Motor neuron (in vitro differentiated cells): ENCODE measurements at regions not wholly inside any gene's neighbourhood (a gene's known extent, or its start where the extent isn't known, plus 50 kb on each side); places are given as distances from the start of the nearest gene placed in this dataset.
"Not testable (repeated sequence)": the region's sequence is repeated elsewhere in the genome, so short reads cannot be mapped to it uniquely, and the experiment has no call there.

Experiments used
- ATAC-seq, 8 experiments: fragments of 200-7000 bp; cut with Tn5 transposase; replicated peaks in 6 of 8; 2 replicates each; pipeline ENCODE4 v1.8.0; 2021; ENCODE audit warnings: mild to moderate bottlenecking in 8 of 8, moderate library complexity in 8 of 8
- H3K27ac ChIP-seq, 2 donors: fragments of 250-450 bp; sonication (Bioruptor Pico); 2 replicates each; pipeline ENCODE4 v1.9.0; 2021; ENCODE audit warnings: antibody characterized with exemption in 2 of 2, mild to moderate bottlenecking in 2 of 2, moderate library complexity in 1 of 2
- H3K4me1 ChIP-seq, 2 donors: fragments of 250-450 bp; sonication (Bioruptor Pico); replicated peaks in 1 of 2; 2 replicates each; pipeline ENCODE4 v1.6.1; 2021; ENCODE audit warnings: antibody characterized with exemption in 2 of 2, mild to moderate bottlenecking in 2 of 2, moderate library complexity in 1 of 2
- H3K4me3 ChIP-seq, 5 donors: fragments of 250-450 bp; sonication (Bioruptor Pico); 2 replicates each; pipeline ENCODE4 v1.9.0; 2021; ENCODE audit warnings: antibody characterized with exemption in 5 of 5, mild to moderate bottlenecking in 5 of 5, moderate library complexity in 4 of 5
- WGBS, 10 experiments: fragments of 450-650 bp; shearing (Covaris generic); methylation state at CpG; one replicate each; pipeline ENCODE4 v1.0.0; 2022; 5-methylcytosine and 5-hydroxymethylcytosine counted together
- in situ Hi-C, 9 experiments: fragments of 400-800 bp; cut with MboI; loops; one replicate each; pipeline ENCODE4 v1.15.0; 2021; ENCODE audit warnings: low sequenced_read_pairs in 9 of 9, low pct_unique_long_range_greater_than_20kb in 2 of 9; ENCODE audit not compliant: unreplicated experiment in 9 of 9

DNA sequence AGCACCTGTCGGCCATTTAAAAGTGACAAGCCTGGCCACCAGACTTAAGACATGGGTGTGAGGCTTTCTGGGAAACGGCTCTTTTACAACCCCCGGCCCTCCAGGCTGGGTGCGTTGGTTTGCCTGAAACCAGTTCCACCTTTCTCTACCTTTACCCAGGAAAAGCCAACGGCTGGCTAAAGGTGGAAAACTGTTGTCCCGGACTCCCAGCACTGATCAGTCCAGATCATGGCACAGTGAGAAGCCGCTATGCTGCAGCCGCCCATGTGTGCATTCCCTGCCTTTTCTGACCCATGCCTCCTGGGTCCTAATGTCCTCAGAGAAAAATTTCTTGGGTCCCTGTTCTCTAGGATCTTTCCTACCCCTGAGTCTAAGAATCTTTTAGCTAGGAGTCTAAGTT, 655.7 kb upstream of the HS3ST5 start:
- H3K4me1 ChIP-seq: no peaks in the 10 kb centered on the region
- 30 to 100% (median 76%) methylated on average over 1 to 7 of the region's 8 CpGs; no CpG with 5 or more reads in 4 of the 10 experiments for WGBS, 10 experiments

GRCh38 chr6:114997813-114998292, 655.0 kb upstream of the HS3ST5 start:
- peak in 2 of 8 experiments; percentile 48 to 49 for ATAC-seq
- H3K4me3 ChIP-seq: no peak overlapping the region
- H3K4me1 ChIP-seq: no peaks in the 10 kb centered on the region
- H3K27ac ChIP-seq: no peak overlapping the region
- in situ Hi-C loops: no loop called here
- 21 to 100% (median 88%) methylated on average over 1 to 4 of the region's 4 CpGs; no CpG with 5 or more reads in 2 of the 10 experiments for WGBS, 10 experiments

More for the DNA sequence above, 655.7 kb upstream of the HS3ST5 start:
- no peak overlapping the region for H3K27ac ChIP-seq
- ATAC-seq: no peak
- no peak overlapping the region for H3K4me3 ChIP-seq
- in situ Hi-C loops: no loop called here

GRCh38 chr6:114995526-114995925, 652.7 kb upstream of the HS3ST5 start:
- H3K27ac ChIP-seq: no peak overlapping the region
- no peak for ATAC-seq
- H3K4me1 ChIP-seq: no peaks in the 10 kb centered on the region
- H3K4me3 ChIP-seq: no peak overlapping the region
- in situ Hi-C loops: no loop called here

DNA sequence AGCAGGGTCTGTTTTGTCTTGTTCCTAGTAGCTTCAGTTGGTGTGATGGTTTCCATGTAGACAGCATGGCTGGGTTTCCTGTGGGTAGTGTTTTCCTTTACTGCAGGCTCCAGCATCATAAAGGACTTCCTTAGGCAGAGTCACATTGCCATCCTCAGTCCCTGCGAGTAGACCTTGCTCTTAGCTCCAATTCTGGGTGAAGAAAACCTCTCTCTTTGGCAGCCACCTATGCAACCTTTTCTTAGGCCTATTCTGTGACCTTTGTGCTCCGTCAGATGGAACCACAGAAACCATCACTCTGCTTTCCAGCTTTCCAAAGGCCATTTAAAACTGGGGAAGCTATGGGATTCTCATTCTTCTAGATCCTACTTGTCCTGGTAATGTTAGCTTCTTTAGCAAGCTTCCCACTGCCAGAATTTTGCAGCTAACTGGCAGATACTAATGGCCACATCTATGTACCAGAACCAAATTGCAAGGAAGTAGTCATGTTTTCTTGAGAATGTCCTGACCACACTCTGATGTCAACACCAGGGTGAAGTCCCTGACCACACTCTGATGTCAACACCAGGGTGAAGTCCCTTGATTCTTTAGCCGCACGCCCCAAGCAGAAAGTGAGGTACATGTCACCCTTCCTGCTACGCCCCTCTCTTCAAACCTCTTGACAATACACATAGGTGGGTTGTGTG, 646.6 kb upstream of the HS3ST5 start:
- Histone ChIP-seq H3K4me3 (no peak overlapping the region), H3K4me1 (no peaks in the 10 kb centered on the region), H3K27ac (no peak overlapping the region)
- in situ Hi-C loops: no loop called here
- ATAC-seq: no peak
- WGBS, 10 experiments: 67 to 100% (median 80%) methylated on average over 1 to 4 of the region's 5 CpGs; no CpG with 5 or more reads in 2 of the 10 experiments

DNA sequence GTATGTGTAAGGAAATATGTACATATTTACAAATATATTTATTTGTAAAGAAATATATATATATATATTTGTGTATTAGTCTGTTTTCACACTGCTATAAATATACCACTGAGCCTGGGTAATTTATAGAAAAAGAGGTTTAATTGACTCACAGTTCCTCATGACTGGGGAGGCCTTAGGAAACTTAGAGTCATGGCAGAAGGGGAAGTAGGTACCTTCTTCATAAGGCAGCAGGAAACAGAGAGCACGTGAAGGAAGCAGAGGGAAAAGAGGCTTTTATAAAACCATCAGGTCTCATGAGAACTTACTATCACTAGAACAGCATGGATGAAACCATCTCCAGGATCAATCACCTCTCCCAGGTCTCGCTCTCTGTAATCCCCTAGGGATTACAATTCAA, 644.5 kb upstream of the HS3ST5 start:
- in situ Hi-C loops: no loop called here
- Histone ChIP-seq H3K27ac (no peak overlapping the region), H3K4me3 (no peak overlapping the region), H3K4me1 (no peaks in the 10 kb centered on the region)
- no peak for ATAC-seq
- WGBS, 10 experiments: 0 to 100% (median 64%) methylated on average over 1 to 2 of the region's 2 CpGs; no CpG with 5 or more reads in 2 of the 10 experiments

GRCh38 chr6:114955363-114955762, 612.5 kb upstream of the HS3ST5 start:
- in situ Hi-C loops: no loop called here
- no peaks in the 10 kb centered on the region for H3K4me1 ChIP-seq
- WGBS, 10 experiments: 0 to 67% (median 17%) methylated on average over 1 of the region's 1 CpG; no CpG with 5 or more reads in 5 of the 10 experiments
- no peak overlapping the region for H3K4me3 ChIP-seq
- no peak for ATAC-seq
- no peak overlapping the region for H3K27ac ChIP-seq

DNA sequence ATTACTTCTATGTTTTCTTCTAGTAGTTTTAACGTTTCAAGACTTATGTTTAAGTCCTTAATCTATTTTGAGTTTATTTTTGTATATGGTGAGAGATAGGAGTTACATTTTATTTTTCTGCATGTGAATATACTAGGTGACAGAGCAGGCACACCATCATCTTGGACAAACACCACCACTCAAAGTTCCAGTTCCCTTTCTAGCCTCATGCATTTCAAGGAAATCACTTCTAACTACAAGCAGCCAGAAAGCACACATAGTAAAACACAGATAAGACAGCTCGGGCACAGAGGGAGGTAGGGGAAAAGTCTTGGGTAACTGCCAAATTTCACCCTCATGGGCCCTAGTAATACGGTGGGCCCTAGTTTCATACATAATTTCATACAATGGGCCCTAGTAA, 609.4 kb upstream of the HS3ST5 start:
- H3K27ac ChIP-seq: no peak overlapping the region
- in situ Hi-C loops: no loop called here
- WGBS, 10 experiments: 0 to 94% (median 30%) methylated on average over 1 to 3 of the region's 3 CpGs; no CpG with 5 or more reads in 1 of the 10 experiments
- no peak overlapping the region for H3K4me3 ChIP-seq
- H3K4me1 ChIP-seq: no peaks in the 10 kb centered on the region
- no peak for ATAC-seq

DNA sequence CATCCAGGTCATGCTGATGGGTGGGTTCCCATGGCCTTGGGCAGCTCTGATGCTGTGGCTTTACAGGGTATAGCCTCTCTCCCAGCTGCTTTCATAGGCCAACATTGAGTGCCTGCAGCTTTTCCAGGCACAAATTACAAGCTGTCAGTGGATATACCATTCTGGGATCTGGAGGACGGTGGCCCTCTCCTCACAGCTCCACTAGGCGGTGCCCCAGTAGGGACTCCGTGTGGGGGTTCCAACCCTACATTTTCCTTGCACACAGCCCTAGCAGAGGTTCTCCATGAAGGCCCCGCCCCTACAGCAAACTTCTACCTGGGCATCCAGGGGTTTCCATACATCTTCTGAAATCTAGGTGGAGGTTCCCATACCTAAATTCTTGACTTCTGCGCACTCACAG, 602.6 kb upstream of the HS3ST5 start:
- H3K4me1 ChIP-seq: no peaks in the 10 kb centered on the region
- H3K27ac ChIP-seq: no peak overlapping the region
- in situ Hi-C loops: no loop called here
- WGBS, 10 experiments: 0 to 80% (median 63%) methylated on average over 1 to 5 of the region's 5 CpGs; no CpG with 5 or more reads in 5 of the 10 experiments
- no peak for ATAC-seq
- no peak overlapping the region for H3K4me3 ChIP-seq

DNA sequence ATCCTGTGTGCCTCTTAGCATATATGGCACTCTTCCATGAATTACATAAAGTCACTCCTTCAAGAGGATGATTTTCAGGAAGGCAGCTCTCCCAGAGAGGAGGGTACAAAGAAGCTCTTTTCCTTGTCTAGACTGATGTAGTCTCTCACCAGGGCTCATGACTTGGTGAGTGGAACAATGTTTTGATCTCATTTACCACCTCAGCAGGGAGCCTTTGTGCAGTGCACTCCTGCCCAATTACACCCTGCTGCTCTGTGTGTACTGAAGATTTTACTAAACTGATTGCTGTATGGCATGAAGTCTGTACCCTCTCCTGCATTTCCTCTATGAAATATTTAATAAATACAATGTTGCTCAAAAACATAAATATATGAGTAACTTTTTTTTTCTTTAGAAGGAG, 598.3 kb upstream of the HS3ST5 start:
- ATAC-seq: peak in 1 of 8 experiments; percentile 37
- no peak overlapping the region for H3K4me3 ChIP-seq
- in situ Hi-C loops: no loop called here
- no peak overlapping the region for H3K27ac ChIP-seq
- H3K4me1 ChIP-seq: no peaks in the 10 kb centered on the region

GRCh38 chr6:114940181-114940580, 597.4 kb upstream of the HS3ST5 start:
- in situ Hi-C loops: no loop called here
- no peak overlapping the region for H3K27ac ChIP-seq
- no peak overlapping the region for H3K4me3 ChIP-seq
- no peak for ATAC-seq
- WGBS, 10 experiments: 0 to 100% (median 43%) methylated on average over 1 of the region's 1 CpG; no CpG with 5 or more reads in 3 of the 10 experiments
- no peaks in the 10 kb centered on the region for H3K4me1 ChIP-seq

- no peak for ATAC-seq
- WGBS, 10 experiments: 18 to 100% (median 57%) methylated on average over 1 to 2 of the region's 2 CpGs
- in situ Hi-C loops: no loop called here
- Histone ChIP-seq H3K4me1 (no peaks in the 10 kb centered on the region), H3K27ac (no peak overlapping the region), H3K4me3 (no peak overlapping the region)
These were observed 596.8 kb upstream of the HS3ST5 start for GRCh38 chr6:114939630-114940029.

DNA sequence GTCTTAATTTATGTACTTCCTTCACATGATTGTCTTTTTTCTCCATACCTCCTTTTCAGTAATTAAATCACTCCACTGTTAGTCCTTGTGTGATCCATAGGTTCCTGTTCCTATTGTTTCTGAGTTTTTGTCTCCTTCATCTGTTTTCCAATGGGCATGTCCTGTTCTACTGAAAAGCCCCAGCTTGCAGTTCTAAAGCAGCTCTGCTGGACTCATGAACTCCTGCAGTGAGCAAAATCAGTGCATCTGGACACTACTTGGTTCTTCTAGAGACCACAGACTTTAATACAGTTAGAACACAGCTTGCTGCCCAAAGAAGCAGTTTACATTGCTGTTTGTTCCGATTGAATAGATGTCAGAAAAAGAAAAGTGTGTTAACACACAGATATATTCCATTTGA, 593.3 kb upstream of the HS3ST5 start:
- Histone ChIP-seq H3K4me1 (no peaks in the 10 kb centered on the region), H3K27ac (no peak overlapping the region), H3K4me3 (no peak overlapping the region)
- in situ Hi-C loops: no loop called here
- no peak for ATAC-seq
- WGBS, 10 experiments: 0 to 57% (median 17%) methylated on average over 1 of the region's 1 CpG; no CpG with 5 or more reads in 3 of the 10 experiments

- in situ Hi-C loops: no loop called here
- 8 to 100% methylated on average over 1 of the region's 1 CpG; no CpG with 5 or more reads in 8 of the 10 experiments for WGBS, 10 experiments
- H3K4me3 ChIP-seq: no peak overlapping the region
- no peak overlapping the region for H3K27ac ChIP-seq
- no peak for ATAC-seq
- H3K4me1 ChIP-seq: no peaks in the 10 kb centered on the region
These were observed 591.3 kb upstream of the HS3ST5 start for GRCh38 chr6:114934079-114934478.

DNA sequence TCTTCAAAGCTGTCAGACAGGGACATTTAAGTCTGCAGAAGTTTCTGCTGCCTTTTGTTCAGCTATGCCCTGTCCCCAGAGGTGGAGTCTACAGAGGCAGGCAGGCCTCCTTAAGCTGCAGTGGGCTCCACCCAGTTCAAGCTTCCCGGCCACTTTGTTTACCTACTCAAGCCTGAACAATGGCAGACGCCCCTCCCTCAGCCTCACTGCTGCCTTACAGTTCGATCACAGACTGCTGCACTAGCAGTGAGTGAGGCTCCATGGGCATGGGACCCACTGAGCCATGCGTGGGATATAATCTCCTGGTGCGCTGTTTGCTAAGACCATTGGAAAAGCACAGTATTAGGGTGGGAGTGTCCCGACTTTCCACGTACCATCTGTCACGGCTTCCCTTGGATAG, 585.9 kb upstream of the HS3ST5 start:
- ATAC-seq, H3K27ac ChIP-seq, H3K4me1 ChIP-seq, H3K4me3 ChIP-seq, in situ Hi-C loops: not testable (repeated sequence)
- WGBS, 10 experiments: 67 to 100% (median 80%) methylated on average over 1 to 7 of the region's 8 CpGs; no CpG with 5 or more reads in 7 of the 10 experiments
